ENCODE measurements at regions not wholly inside any gene's neighbourhood (a gene's known extent, or its start where the extent isn't known, plus 50 kb on each side); places are given as distances from the start of the nearest gene placed in this dataset.

GRCh38 chr10:3237530-3237929 lies 64.9 kb upstream of the PITRM1 start:
- no peak for DNase-seq (ENCODE audit: low read depth)

- no peak for DNase-seq (ENCODE audit: low read depth)
Observed at GRCh38 chr10:3236644-3237404, 64.2 kb upstream of the PITRM1 start.

GRCh38 chr10:3235996-3236510 lies 63.5 kb upstream of the PITRM1 start:
- DNase-seq (ENCODE audit: low read depth) = no peak

GRCh38 chr10:3235395-3235794 lies 62.8 kb upstream of the PITRM1 start:
- no peak for DNase-seq (ENCODE audit: low read depth)

GRCh38 chr10:3233486-3233990 lies 61.0 kb upstream of the PITRM1 start:
- no peak for DNase-seq (ENCODE audit: low read depth)

- DNase-seq (ENCODE audit: low read depth) = no peak
Observed at GRCh38 chr10:3231951-3232730, 59.6 kb upstream of the PITRM1 start.

GRCh38 chr10:3229815-3230214 lies 57.2 kb upstream of the PITRM1 start:
- DNase-seq (ENCODE audit: low read depth) = no peak

GRCh38 chr10:3228629-3228945 lies 56.0 kb upstream of the PITRM1 start:
- DNase-seq (ENCODE audit: low read depth) = no peak

GRCh38 chr10:3226960-3227744 lies 54.6 kb upstream of the PITRM1 start:
- no peak for DNase-seq (ENCODE audit: low read depth)

- no peak for DNase-seq (ENCODE audit: low read depth)
Observed at GRCh38 chr10:3225561-3225960, 53.0 kb upstream of the PITRM1 start.

GRCh38 chr10:3224241-3224640 lies 51.7 kb upstream of the PITRM1 start:
- no peak for DNase-seq (ENCODE audit: low read depth)

GRCh38 chr10:3222626-3223025 lies 50.0 kb upstream of the PITRM1 start:
- no peak for DNase-seq (ENCODE audit: low read depth)

All from T-helper 22 cell (primary cell).